Left hindlimb (tissue), 1 donor: ENCODE measurements at regions not wholly inside any gene's neighbourhood (a gene's known extent, or its start where the extent isn't known, plus 50 kb on each side); places are given as distances from the start of the nearest gene placed in this dataset.

Source experiments
- DNase-seq: peaks from one replicate; pipeline ENCODE4 v3.0.0-alpha.2; 2018

DNA sequence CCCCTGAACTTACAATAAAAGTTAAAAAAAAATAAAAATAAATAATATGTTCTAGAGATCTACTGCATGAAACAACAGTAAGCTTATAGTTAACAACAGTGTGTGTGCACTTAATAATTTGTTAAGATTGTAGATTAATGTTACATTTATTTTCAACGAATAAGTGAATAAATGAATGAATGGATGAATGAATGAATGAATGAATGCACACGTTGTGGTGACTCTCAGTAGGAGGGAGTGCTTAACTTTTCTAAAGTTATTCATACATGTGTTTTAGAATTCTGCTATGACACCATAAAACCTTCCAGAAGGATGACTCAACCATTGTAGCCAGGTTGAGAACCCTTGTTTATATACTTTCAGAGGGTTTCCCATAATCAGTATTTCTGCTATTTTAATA lies 1269.4 kb upstream of the CDH6 start:
- no peak for DNase-seq

DNA sequence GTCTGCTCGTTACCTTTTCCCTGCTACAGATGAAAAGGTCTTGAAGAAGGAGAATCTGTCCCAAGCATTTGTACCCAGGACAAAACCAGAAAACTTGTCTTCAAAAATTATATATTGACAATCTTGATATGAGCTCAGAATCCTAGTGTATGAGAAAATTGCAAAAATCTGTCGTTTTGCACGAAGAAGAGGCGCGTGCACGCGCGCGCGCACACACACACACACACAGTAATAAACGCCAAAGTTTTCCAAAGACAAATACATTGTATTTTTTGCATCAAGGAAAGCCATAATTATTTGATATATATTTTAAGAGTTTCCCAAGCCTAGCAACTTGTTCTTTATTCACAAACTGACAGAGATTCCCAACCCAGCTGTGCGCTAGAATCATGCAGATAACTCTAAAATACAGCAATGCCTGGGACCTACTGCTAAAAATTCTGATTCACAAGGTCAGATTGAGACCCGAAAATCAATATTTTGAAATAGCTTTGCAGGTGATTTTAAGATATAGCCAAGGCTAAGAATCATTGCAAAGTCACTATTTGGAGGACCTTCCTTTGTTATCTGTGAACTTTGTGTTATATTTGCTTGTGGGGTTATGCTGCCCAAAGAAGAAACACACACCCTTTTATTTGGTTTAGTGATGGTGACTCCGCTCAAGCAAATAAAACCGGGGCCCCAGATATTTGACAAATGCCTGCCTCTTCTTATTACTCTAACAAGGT lies 1287.7 kb upstream of the CDH6 start:
- DNase-seq = no peak

DNA sequence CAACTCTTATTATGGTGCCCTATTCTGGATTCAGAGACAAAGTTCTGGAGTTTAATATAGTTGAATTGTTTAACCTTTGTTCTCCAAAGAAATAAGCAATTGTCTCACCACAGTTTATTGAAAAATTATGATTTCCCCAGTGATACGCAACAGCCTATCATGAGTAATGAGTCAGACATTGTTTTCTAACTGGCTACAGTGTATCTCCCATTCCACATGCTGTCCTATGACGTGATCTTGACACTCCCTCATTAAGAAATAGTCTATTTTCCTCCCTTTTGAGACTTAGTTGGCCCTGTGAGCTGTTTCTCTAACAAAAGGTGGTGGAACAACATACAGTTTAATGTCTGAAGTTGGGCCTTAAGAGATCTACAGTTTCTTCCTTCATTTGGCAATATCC lies 1290.6 kb upstream of the CDH6 start:
- no peak for DNase-seq

DNA sequence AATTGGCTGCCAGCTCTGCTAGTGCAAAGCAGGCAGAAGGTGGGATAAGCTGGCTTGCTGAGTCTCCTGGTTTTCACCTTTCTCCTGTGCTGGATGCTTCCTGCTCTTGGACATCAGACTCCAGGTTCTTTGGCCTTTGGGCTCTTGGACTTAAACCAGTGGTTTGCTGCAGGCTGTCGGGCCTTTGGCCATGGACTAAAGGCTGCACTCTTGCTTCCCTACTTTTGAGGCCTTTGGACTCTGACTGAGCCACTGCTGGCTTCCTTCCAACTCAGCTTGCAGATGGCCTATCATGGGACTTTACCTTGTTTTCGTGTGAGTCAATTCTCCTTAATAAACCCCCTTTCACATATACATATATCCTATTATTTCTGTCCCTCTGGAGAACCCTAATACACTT lies 1293.9 kb upstream of the CDH6 start:
- no peak for DNase-seq

DNA sequence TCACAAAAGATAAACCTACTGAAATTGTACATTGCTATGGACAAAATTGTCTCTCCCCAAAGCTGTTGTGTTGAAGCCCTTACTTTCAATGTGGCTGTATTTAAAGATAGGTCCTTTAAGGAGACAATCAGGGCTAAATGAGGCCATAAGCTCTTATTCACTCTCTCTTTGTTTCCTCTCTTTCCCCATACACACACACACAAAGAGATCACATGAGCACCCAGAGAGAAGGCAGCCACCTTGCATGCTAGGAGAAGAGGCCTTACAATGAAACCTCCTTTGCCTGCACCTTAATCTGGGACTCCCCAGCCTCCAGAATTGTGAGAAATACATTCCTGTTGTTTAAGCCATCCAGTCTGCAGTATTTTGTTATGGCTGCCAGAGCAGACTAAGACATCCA lies 1295.6 kb upstream of the CDH6 start:
- no peak for DNase-seq

DNA sequence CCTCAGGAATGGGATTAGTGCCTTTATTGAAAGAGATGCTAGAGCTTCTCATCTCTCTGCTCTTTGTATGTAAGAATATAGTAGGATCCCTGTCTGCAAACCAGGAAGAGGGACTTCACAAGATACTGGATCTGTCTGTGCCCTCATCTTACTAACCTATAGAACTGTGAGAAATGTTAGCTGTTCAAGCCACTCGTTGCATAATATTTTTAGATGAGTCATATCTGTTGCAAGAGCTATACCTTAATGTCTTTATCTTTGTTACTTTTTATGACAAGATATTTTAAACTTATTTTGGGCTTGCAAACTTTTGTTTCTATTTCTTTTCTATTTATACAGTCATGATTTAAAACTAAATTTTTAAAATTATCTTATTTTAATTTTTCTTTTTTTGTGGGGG lies 1296.8 kb upstream of the CDH6 start:
- no peak for DNase-seq

DNA sequence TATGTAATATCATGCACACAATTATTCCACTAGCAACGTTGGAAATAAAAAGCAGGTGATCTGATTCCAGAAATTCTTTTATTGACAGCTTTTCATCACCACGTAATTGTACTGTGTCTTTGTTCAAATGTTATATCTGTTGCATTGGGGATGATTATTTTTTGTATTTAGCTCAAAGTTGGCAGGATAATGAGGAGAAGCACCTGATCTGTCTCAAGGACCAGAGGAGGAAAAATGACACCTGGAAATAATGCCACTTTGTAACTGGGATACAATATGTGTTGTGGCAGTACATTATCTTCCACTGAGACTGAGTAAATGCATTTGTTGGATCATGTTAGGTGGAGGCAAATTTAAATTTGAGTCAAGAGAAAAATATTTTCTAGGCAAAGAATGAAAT lies 1298.8 kb upstream of the CDH6 start:
- DNase-seq = no peak

DNA sequence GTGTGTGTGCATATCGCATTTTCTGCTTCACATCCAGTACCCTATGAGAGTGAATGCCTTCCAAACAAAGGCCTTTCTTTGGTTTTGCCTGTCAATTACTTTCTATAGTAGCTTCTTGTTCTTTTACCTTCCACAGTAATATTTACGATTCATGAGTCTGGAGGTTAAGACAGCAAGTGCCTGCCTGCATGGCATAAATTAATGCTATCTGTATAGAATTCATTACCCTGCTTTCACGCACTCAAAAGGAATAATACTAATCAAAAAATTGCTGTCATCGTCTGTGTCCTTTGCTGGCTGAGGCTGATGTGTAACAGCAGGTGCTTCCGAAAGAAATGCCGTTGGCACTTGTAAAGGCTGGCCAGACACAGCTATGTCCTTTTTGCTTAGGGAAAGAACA lies 1304.4 kb upstream of the CDH6 start:
- no peak for DNase-seq

DNA sequence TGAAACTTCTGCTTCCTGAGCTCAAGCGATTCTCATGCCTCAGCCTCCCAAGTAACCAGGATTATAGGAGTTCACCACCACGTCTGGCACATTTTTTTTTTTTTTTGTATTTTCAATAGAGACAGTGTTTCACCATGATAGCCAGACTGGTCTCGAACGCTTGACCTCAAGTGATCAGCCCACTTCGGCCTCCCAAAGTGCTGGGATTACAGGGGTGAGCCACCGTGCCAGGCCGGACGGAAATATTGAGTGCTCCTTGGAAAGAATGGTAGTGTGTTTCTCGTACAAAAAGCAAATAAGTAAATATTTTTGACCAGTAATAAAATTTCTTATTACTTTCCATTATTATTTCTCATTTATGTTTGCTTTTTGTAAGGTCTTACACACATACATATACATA lies 1307.9 kb upstream of the CDH6 start:
- no peak for DNase-seq

DNA sequence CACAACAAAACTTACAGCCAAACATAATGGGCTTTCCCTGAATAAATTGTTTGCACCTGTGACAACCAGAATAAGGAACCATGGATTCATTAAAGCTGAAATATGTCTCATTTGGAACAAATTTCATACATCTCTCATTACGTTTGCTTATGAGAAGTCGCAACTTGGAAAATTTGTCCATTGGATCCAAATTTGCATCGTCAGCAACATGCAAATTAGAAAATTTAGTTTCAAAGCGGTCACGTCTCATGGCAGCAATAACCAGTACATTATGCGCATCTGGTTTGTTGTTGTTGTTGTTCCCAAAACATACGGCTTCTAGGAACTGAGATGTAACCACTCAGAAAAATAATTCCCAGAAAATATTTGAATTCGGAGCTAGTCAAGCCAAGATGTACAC lies 1311.5 kb upstream of the CDH6 start:
- no peak for DNase-seq

DNA sequence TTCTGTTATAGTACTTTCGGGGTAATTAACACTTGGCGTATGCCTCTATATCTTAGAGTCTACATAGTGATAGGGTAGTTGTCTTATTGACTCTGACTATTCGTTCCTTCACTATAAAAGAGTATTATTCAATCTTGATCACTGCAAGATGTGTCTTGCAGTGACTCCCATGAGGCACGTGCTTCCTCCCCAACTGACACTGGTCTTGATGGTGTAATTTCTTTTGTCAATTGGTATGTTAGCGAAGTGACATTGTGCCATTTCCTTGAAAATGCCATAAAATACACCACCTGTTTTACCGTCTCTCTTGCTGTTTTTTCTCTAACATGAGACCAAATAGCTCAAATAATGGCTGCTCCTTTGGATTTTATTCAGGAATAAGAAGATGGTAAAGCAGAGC lies 1314.1 kb upstream of the CDH6 start:
- no peak for DNase-seq

DNA sequence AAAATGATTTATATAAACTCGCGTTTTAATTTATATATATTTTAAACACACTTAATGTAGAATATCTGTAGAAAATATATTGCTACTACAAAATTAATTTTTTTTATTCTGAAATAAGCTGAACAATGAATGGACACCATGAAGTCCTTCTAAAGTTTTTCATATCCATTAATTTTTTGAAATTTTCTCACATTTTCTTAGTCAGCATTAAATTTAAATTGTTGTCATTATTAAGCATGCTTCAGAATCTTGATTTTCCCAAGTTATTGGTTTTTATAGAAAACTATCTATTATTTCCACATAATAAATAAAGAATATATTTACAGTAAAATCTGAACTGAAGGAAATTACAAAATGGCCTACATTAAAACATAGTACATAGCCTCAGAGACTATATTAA lies 1314.9 kb upstream of the CDH6 start:
- no peak for DNase-seq

DNA sequence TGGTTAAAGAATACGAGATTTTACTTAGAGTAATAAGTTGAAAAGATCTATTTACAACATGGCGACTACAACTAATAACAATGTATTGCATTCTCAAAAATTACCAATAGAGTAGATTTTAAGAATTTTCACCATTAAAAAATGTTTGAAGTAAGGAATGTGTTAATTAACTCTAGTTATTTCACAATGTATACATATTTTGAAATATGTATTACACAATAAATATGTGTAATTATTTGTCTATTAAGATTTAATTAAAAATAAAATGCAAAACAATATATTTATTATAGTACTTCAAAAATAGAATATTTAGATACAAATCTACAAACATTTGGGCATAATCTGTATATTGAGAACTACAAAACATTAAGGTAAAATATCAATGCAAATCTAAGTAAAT lies 1326.3 kb upstream of the CDH6 start:
- DNase-seq = no peak

DNA sequence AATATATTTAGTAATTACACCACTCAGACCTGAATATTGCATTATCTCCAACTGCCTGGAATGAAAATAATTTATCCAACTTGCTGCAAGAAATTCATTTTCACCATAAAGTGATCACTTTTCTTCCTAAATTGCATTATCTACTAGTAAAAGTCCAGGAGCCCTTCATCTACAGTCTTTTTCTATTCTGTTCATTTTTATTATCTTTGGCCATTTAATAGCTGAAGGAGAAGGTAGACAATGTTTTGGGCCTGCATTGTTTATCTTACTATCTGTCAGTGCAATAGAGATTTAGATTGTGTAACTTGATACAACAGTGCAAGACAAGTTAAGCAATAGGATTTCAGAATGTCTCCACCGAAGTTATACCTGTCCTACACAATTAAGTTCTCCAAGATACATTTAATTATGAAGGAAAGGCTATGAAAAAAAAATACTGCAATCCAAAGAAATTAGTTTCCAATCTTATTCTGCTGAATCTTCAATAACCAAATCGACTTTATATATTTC lies 1339.7 kb upstream of the CDH6 start:
- no peak for DNase-seq

DNA sequence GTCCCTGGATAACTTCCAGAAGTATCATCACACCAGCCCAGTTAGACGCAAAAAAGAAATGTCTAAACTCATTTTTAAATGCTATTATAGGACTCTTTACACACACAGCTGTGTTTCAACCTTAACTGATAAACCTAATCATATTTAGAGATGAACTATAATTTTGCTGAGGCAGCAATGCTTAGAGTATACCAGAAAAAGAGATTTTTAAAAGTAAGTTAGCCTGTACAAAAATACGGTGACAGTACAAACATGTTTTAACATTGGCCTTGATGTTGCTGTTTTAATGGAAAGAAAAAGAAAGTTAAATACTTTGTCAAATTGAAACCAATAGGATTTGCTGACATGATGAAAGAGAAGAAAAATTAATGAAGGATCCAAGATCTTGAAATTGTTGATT lies 1341.2 kb upstream of the CDH6 start:
- DNase-seq = no peak

DNA sequence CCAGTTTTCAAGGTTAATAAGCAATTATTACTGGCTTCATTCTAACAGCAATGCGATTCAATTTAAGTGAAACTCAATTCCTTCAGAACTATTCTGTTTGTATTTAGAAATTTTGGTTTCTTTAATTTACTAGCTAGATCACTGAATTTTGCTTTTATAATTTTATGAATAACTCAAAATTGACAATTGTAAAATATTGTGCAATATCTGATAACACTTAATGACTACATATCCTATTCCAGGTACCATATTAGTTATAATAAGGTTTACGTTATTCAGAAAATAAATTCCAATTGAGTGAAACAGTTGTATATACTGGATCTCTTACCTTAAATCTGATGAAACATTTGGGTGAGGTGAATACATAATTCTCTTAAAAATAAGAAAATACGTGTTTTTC lies 1348.3 kb upstream of the CDH6 start:
- DNase-seq = no peak

DNA sequence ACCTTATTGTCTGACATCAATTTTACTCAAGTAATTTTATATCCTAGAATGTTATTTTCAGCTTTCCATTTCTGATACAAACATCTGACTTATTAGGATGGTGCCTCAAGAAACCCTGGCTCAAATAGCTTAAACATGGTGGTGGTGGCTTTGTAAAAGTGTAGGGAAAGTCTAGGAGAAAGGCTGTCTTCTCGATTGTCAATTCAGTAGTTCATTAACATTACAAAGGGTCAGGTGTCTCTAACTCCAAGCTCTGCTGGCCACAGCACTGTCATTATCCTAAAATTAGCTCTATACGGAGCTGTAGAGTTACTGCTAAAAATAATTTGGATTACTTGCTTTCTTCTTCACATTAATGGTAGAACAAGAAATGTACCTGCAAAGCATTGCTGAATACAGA lies 1360.1 kb upstream of the CDH6 start:
- no peak for DNase-seq

DNA sequence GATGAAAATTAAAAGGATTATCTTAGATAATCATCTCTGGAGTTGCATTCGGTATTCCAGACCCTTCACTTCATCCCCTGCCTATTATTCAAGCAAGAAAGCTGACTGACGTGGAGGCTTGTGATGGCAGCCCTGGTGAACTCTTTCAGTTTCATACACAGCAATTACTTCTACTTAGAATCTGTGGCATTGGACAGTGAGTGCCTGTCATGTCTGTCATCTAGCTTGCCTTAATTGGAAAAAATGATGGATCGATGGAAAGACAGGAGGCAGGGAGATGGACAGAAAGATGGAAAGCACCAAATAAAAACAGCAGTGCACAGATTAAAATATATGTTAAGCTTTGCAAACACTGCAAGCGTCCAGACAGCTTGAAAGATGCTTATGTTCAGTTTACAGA lies 1371.0 kb upstream of the CDH6 start:
- DNase-seq = no peak

DNA sequence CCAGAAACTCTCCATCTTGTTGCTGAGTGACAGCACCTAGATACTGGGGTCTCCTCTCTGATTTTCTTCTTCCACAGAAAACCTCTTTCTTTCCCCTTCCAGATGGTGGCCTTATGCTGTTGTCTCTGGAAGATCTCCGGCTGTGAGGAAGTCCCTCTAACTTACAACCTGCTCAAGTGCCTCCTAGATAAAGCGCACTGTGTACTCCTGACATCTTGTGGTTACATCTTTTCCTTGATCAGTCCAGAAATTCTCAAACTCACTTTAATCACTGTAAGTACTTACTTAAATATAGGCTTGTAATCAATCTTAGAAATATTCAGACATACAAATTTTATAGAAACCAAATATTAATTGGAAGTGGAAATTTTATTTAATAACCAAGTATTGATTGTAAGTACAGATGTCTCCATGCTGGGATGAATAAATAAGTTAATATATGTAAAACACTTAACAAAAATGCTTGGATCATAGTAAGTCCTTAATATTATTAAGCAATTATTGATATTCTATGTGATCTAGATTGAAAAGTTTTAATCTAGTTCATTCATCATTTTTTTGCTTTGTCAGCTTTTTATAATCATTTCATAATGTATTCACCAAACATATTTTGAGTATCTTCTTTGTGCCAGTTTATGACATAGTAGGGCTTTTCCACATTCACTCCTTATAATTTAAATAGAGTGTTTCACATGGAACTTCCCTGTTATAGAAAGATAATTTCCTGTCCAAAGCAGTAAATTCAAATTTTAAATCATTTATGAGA lies 1381.4 kb upstream of the CDH6 start:
- no peak for DNase-seq

DNA sequence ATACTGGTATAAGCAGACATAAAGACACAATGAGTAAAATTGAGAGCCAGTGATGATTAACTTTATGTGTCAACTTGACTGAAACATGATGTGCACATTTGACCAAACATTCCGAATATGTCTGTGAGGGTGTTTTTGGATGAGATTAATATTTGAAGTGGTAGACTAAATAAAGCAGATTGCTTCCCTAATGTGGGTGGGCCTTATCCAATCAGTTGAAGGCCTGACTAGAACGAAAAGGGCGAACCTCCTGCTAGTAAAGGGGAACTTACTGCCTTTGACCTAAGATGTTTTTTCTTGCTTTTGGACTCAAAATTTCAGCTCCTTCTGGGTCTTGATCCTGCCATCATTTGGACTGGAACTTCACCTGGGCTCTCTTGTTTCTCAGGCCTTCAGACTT lies 1387.7 kb upstream of the CDH6 start:
- DNase-seq = no peak

DNA sequence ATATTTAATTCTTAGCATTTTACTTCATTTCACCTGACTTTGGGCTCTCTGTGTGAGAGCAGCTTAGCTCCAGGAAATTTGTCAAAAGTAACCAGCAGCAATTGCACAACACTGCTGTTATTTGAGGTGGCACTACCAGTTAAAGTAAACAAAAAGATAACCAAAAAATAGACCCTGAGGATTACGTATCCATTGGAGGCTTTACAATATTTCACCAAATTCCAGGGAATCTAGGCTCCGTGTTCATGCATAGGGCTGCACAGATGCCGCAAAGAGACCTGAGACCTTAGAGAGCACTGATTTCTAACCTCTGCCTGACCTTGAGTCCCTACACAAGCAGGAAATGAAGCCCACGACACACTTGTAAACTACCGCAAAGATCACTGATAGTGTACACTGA lies 1392.7 kb upstream of the CDH6 start:
- DNase-seq = no peak

DNA sequence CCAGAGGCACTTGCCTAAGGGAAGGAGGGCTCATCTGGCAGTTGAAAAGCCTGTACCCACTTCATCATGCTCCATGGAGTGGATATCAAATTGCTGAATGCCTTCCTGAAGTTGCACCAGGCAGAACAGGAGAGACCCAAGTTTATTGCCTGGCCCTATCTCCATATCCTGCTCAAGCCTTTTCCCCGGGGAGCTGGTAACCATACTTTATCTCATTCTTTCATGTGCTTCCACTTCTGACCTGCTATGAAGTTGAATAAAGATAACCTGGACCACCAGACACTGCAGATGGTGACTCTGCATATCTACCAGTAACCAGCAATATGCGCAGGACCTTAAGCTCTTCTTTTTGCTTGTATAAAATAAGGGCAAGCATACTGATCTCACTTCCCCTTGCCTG lies 1397.5 kb upstream of the CDH6 start:
- no peak for DNase-seq

DNA sequence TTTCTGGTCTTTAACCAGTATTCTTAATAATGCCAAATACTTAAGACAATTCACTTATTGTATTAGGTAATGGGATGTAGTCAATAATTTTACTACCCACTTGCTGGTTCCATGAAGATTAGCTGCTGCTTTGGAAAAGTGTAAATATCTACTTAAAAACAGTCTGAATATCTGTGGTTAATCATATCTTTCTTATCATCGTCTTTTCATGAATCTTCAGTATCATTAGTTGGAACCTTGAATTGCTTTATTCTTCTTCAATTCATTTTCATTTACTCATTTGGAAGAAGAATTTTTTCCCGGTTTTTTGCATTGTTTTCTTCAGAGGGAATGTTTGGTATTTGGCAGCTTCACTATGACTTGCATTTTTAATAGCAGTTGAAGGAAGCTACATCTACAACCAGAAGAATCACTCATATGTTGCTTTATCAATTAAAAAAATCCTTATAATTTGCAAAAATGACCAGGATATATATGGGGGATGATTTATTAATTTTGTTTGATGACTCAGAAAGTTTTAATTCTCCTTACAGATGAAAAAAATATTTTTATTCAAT lies 1398.3 kb upstream of the CDH6 start:
- DNase-seq = no peak

DNA sequence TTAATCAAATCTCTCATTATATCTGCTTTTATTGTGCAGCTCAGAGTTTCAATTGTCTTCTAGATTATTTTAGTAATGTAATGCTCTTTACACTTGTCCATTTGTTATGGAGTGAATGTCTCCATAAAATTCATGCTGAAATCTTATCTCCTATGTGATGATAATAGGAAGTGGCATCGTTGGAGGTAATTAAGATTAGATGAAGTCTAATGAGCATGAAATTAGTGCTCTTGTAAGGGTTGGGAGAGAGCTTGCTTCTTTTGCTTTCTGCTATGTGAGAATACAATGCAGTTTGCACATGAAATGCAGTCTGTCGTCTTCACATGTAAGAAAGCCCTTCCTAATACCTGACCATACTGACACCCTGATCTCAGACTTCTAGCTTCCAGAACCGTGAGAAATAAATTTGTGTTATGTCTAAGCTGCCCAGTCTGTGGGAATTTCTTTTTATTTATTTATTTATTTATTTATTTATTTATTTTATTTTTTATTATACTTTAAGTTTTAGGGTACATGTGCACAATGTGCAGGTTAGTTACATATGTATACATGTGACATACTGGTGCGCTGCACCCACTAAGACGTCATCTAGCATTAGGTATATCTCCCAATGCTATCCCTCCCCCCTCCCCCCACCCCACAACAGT lies 1399.2 kb upstream of the CDH6 start:
- DNase-seq = no peak
